ENCODE measurements at regions not wholly inside any gene's neighbourhood (a gene's known extent, or its start where the extent isn't known, plus 50 kb on each side); places are given as distances from the start of the nearest gene placed in this dataset.

DNA sequence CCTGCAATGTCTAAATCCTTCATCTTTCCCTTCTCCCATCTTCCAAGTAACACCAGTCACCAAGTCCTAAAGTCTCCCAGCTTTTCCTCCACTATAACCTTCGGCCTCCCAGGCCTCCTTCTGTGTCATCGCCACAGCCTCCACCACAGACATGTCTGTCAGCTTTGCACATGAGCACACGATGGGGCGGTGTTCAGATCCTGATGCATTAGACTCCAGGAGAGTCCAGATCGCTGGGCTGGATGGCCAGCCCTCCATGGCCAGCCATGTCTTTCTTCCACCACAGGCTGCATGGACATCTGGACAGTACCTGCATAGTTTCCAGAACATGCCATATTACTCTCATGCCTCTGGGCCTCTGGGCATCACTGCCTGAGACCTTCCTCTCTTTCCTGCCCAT is 974.2 kb upstream of the ZNF722 start:
- no peak overlapping the region for H3K27ac ChIP-seq
- TF ChIP-seq, protein P1, sequence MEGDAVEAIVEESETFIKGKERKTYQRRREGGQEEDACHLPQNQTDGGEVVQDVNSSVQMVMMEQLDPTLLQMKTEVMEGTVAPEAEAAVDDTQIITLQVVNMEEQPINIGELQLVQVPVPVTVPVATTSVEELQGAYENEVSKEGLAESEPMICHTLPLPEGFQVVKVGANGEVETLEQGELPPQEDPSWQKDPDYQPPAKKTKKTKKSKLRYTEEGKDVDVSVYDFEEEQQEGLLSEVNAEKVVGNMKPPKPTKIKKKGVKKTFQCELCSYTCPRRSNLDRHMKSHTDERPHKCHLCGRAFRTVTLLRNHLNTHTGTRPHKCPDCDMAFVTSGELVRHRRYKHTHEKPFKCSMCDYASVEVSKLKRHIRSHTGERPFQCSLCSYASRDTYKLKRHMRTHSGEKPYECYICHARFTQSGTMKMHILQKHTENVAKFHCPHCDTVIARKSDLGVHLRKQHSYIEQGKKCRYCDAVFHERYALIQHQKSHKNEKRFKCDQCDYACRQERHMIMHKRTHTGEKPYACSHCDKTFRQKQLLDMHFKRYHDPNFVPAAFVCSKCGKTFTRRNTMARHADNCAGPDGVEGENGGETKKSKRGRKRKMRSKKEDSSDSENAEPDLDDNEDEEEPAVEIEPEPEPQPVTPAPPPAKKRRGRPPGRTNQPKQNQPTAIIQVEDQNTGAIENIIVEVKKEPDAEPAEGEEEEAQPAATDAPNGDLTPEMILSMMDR (IDR thresholded peaks at IDR 0.05) = no peak
- peaks cover 0 to 33% (median 0%) of the 10 kb centered on the region in 3 donors for H3K9me3 ChIP-seq
- DNase-seq = no peak
- H3K36me3 ChIP-seq = no peaks in the 10 kb centered on the region
- no peaks in the 10 kb centered on the region for H3K27me3 ChIP-seq
- H3K4me1 ChIP-seq = no peaks in the 10 kb centered on the region
- no peak overlapping the region for H3K4me3 ChIP-seq
- intact Hi-C loops (cut with DNase I; ENCODE audit: low total_unique reads) = no loop called here

DNA sequence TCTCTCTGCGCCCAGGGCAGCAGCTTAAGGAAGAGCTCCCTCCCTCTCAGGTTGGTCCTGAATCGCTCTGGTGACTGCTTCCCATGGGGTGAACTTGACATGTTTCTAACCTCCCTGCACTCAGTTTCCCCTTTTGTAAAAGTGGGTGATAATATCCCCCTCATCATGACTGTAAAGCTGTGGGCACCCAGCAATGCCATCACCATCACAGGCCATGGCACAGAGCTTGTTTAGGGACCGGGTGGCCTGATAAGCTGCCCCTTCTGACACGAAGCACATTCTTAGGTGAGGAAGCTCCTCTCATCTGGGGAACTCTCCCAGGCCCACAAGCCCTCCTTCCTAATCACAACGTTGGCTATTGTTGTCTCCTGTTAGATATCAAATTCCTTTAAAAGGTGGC is 972.8 kb upstream of the ZNF722 start:
- peaks cover 0 to 33% (median 0%) of the 10 kb centered on the region in 3 donors for H3K9me3 ChIP-seq
- no peak overlapping the region for H3K4me3 ChIP-seq
- intact Hi-C loops (cut with DNase I; ENCODE audit: low total_unique reads) = no loop called here
- no peaks in the 10 kb centered on the region for H3K36me3 ChIP-seq
- no peak for DNase-seq
- H3K27ac ChIP-seq = no peak overlapping the region
- H3K27me3 ChIP-seq = no peaks in the 10 kb centered on the region
- no peaks in the 10 kb centered on the region for H3K4me1 ChIP-seq
- TF ChIP-seq, protein P1 (IDR thresholded peaks at IDR 0.05) = no peak

DNA sequence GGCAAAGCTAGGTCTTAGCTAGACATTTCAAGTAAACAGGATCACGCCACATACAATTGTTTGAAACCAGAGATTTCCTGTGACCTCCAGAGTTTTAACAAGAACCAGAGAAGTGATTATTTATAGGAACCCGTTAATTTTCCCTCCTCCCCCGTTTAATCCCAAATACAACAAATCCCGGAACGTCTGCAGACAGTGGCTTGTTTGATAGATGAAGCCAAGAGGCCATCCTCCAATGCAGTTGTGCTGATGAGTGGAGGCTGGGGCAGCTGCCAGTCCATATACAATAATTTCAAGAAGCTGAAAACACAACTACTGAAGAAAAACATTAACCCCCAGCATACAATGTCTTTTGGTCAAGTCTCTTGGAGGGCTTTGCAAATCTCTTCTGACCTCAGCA is 971.6 kb upstream of the ZNF722 start:
- intact Hi-C loops (cut with DNase I; ENCODE audit: low total_unique reads) = no loop called here
- Histone ChIP-seq H3K27me3 (no peaks in the 10 kb centered on the region), H3K4me1 (no peaks in the 10 kb centered on the region), H3K4me3 (no peak overlapping the region), H3K36me3 (no peaks in the 10 kb centered on the region), H3K9me3 (peaks cover 0 to 40% (median 0%) of the 10 kb centered on the region in 3 donors), H3K27ac (no peak overlapping the region)
- TF ChIP-seq, protein P1 (IDR thresholded peaks at IDR 0.05) = no peak
- DNase-seq = no peak

DNA sequence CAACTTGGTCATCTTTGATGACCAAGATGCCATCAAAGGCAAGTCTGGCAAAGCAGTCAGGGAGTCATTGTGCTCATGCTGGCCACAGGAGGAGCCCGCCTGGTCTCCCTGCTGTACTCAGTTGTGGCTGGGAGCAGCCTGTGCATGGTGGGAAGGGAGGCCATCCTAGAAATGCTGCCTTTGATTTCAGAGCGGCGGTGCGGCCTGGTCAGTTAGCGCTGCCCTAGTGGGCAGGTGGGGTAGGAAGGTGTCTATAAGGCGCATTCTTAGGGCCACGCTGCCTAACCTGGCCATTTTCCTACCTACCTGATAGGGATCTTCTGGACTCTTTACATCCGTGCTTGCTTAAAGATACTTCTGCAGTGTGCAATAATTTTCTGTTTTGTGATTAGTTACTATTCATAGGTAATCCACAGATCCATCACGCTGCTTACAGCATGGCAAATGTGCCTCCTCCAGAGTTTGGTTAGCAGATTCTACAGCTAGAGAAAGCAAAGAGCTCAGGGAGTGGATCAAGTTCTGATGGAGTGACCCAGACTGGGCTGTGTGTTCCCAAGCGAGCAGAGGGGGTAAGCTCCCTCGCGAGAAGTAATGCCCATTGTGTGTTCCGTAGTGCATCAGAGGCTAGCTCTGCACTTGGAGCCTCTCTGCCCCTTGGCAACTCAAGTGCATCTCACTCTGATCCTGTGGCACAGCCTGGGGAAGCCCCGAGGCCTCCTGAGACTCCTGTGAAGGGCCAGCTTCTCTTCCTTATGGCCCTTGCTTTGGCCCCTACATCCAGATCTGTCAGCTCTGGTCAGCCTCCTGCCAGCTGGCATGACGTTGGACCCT is 970.1 kb upstream of the ZNF722 start:
- DNase-seq = no peak
- no peak overlapping the region for H3K4me3 ChIP-seq
- H3K27ac ChIP-seq = no peak overlapping the region

DNA sequence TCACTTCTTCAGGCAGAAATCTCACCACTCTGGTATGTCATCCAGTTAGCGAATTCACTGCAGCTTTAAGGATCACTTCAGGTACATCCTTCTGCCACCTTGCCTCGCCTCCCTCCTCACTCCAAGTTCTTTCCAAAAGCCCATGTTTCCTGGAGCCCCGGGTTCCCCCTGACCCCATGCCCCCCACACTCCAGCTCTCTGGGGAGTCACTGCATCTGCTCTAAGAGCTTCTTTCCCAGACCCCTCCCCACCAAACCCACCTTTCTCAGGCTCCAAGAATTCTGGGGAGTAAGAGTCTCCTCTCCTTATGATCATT is 969.5 kb upstream of the ZNF722 start:
- intact Hi-C loops (cut with DNase I; ENCODE audit: low total_unique reads) = no loop called here
- Histone ChIP-seq H3K27me3 (no peaks in the 10 kb centered on the region), H3K4me1 (no peaks in the 10 kb centered on the region), H3K36me3 (no peaks in the 10 kb centered on the region), H3K4me3 (no peak overlapping the region), H3K27ac (no peak overlapping the region), H3K9me3 (peaks cover 0 to 23% (median 0%) of the 10 kb centered on the region in 3 donors)
- DNase-seq = no peak
- TF ChIP-seq, protein P1 (IDR thresholded peaks at IDR 0.05) = no peak

More for the DNA sequence above, 970.1 kb upstream of the ZNF722 start:
- H3K9me3 ChIP-seq = peaks cover 0 to 29% (median 0%) of the 10 kb centered on the region in 3 donors
- intact Hi-C loops (cut with DNase I; ENCODE audit: low total_unique reads) = no loop called here
- H3K36me3 ChIP-seq = no peaks in the 10 kb centered on the region
- TF ChIP-seq, protein P1 (IDR thresholded peaks at IDR 0.05) = no peak
- no peaks in the 10 kb centered on the region for H3K27me3 ChIP-seq
- H3K4me1 ChIP-seq = no peaks in the 10 kb centered on the region
